Panc1 (cell line): ENCODE measurements at regions not wholly inside any gene's neighbourhood (a gene's known extent, or its start where the extent isn't known, plus 50 kb on each side); places are given as distances from the start of the nearest gene placed in this dataset.

Experiments
- CTCF ChIP-seq: fragments of 450-650 bp; IDR thresholded peaks from 2 replicates; pipeline ENCODE4 v1.5.1; 2017; ENCODE audit warnings: mild to moderate bottlenecking
- POLR2AphosphoS5 ChIP-seq: IDR thresholded peaks from 2 replicates; pipeline ENCODE4 v1.6.1; 2012; ENCODE audit warnings: mild to moderate bottlenecking, low read depth, low read length, moderate library complexity
- TCF7L2 ChIP-seq: IDR thresholded peaks from 2 replicates; pipeline ENCODE4 v1.6.1; 2011; ENCODE audit warnings: mild to moderate bottlenecking, low read depth, low read length, inconsistent platforms
- TF ChIP-seq, protein P1 (sequence below), 2 experiments: IDR thresholded peaks; 2 replicates each; pipeline ENCODE4 v1.6.1; 2011 to 2012; ENCODE audit warnings: low read depth in 2 of 2, control low read depth in 1 of 2, low read length in 1 of 2, mild to moderate bottlenecking in 1 of 2, moderate library complexity in 1 of 2; ENCODE audit not compliant: insufficient read depth in 1 of 2

DNA sequence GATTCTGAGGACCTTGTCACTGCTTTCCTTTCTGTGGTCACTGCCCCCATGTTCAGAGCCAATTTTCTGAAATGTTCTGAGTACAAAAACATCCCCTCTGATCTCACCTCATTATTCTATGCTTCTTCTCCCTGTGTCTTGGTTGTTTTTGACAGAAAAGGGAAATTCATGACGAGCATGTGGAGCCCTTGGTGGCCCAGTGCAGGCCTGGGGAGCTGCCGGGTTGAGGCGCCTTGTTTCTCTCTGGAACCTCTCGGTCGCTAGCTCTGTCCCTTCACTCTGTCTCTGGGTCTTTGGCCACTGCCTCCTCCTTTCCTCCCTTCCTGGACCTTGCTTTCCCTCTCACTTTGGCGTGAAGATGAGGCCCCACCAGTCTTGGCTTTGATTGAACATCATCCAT, 63.0 kb upstream of the THY1 start:
- TF ChIP-seq CTCF, result no peak
- no peak for TF ChIP-seq POLR2AphosphoS5
- TF ChIP-seq, protein P1, sequence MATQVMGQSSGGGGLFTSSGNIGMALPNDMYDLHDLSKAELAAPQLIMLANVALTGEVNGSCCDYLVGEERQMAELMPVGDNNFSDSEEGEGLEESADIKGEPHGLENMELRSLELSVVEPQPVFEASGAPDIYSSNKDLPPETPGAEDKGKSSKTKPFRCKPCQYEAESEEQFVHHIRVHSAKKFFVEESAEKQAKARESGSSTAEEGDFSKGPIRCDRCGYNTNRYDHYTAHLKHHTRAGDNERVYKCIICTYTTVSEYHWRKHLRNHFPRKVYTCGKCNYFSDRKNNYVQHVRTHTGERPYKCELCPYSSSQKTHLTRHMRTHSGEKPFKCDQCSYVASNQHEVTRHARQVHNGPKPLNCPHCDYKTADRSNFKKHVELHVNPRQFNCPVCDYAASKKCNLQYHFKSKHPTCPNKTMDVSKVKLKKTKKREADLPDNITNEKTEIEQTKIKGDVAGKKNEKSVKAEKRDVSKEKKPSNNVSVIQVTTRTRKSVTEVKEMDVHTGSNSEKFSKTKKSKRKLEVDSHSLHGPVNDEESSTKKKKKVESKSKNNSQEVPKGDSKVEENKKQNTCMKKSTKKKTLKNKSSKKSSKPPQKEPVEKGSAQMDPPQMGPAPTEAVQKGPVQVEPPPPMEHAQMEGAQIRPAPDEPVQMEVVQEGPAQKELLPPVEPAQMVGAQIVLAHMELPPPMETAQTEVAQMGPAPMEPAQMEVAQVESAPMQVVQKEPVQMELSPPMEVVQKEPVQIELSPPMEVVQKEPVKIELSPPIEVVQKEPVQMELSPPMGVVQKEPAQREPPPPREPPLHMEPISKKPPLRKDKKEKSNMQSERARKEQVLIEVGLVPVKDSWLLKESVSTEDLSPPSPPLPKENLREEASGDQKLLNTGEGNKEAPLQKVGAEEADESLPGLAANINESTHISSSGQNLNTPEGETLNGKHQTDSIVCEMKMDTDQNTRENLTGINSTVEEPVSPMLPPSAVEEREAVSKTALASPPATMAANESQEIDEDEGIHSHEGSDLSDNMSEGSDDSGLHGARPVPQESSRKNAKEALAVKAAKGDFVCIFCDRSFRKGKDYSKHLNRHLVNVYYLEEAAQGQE (IDR thresholded peaks at IDR 0.05; ENCODE audit: insufficient read depth in 1 of 2, low read depth in 2 of 2, low read length in 1 of 2), result no peak
- no peak for TF ChIP-seq TCF7L2
